H1 (cell line): ENCODE measurements at regions not wholly inside any gene's neighbourhood (a gene's known extent, or its start where the extent isn't known, plus 50 kb on each side); places are given as distances from the start of the nearest gene placed in this dataset.
A peak's percentile ranks its signal among the peaks of the same experiment; 100 is the strongest.

Experiments used
- CTCF ChIA-PET: fragments of 300-600 bp; sonication (Branson Sonifier 250); formaldehyde crosslinking; loops from one replicate; lab custom pipeline; 2021; ENCODE audit not compliant: partially characterized antibody; lab: Charles Lee
- POLR2A ChIA-PET: fragments of 300-600 bp; sonication (Branson Sonifier 250); formaldehyde crosslinking; loops from one replicate; lab custom pipeline; 2021; ENCODE audit warnings: inconsistent platforms; ENCODE audit not compliant: partially characterized antibody; lab: Charles Lee
- DNase-seq, 2 experiments: peaks; one replicate each; pipeline versions ENCODE4 v3.0.0 to v3.0.0-alpha.2; 2010 to 2022; ENCODE audit warnings: low spot score in 2 of 2, low read depth in 1 of 2, mixed read lengths in 1 of 2
- FAIRE-seq: peaks from 2 replicates; lab custom pipeline; 2011; peaks lifted over from hg19 to GRCh38; lab: Jason Lieb, UNC
- H2AFZ ChIP-seq: 2 replicates; pipeline ENCODE4 v1.8.1; 2012; ENCODE audit warnings: low read length, inconsistent platforms
- H2AK5ac ChIP-seq: 2 replicates; pipeline ENCODE4 v1.6.1; 2013; ENCODE audit warnings: low read depth, low read length
- H2BK120ac ChIP-seq: replicated peaks from 2 replicates; pipeline ENCODE3; 2013; ENCODE audit warnings: low read depth, low read length, inconsistent platforms
- H2BK12ac ChIP-seq: 2 replicates; pipeline ENCODE4 v1.6.1; 2013; ENCODE audit warnings: low read depth, low read length
- H2BK15ac ChIP-seq: 2 replicates; pipeline ENCODE4 v1.6.1; 2013; ENCODE audit warnings: low read length
- H2BK20ac ChIP-seq: 2 replicates; pipeline ENCODE4 v1.6.1; 2013; ENCODE audit warnings: low read length
- H2BK5ac ChIP-seq: 2 replicates; pipeline ENCODE4 v1.6.1; 2013; ENCODE audit warnings: low read depth, low read length
- H3K14ac ChIP-seq: 2 replicates; pipeline ENCODE4 v1.6.1; 2013; ENCODE audit warnings: inconsistent platforms; ENCODE audit not compliant: insufficient read length
- H3K18ac ChIP-seq: 2 replicates; pipeline ENCODE4 v1.6.1; 2013; ENCODE audit warnings: low read length; ENCODE audit errors: extremely low read depth
- H3K23ac ChIP-seq: 2 replicates; pipeline ENCODE4 v1.6.1; 2013; ENCODE audit warnings: inconsistent platforms; ENCODE audit not compliant: insufficient read length
- H3K23me2 ChIP-seq: 2 replicates; pipeline ENCODE4 v1.6.1; 2013; ENCODE audit warnings: low read depth, low read length
- H3K27ac ChIP-seq: 2 replicates; pipeline ENCODE4 v1.6.1; 2011; ENCODE audit warnings: low read depth, low read length, inconsistent platforms
- H3K27me3 ChIP-seq, 4 experiments: replicated peaks in 1 of 4; 1 replicate in 1 of 4; 2 replicates in 3 of 4; pipeline versions ENCODE4 v1.6.1 to v1.8.1; 2011 to 2013; ENCODE audit warnings: low read length in 3 of 4, mild to moderate bottlenecking in 3 of 4, inconsistent platforms in 2 of 4, mixed read lengths in 2 of 4, moderate library complexity in 1 of 4; ENCODE audit not compliant: control insufficient read depth in 3 of 4, insufficient read depth in 3 of 4; ENCODE audit errors: extremely low read depth in 1 of 4
- H3K36me3 ChIP-seq, 4 experiments: 2 replicates each; pipeline versions ENCODE4 v1.6.1 to v1.8.1; 2011 to 2013; ENCODE audit warnings: mild to moderate bottlenecking in 4 of 4, low read length in 3 of 4, moderate library complexity in 2 of 4, control low read depth in 1 of 4, inconsistent platforms in 1 of 4; ENCODE audit not compliant: insufficient read depth in 4 of 4, control insufficient read depth in 2 of 4
- H3K4ac ChIP-seq: replicated peaks from 2 replicates; pipeline ENCODE3; 2013; ENCODE audit warnings: low read length, low read depth, mixed read lengths, inconsistent platforms; ENCODE audit not compliant: insufficient read length
- H3K4me1 ChIP-seq, 4 experiments: replicated peaks in 1 of 4; 1 replicate in 1 of 4; 2 replicates in 3 of 4; pipeline versions ENCODE4 v1.6.1 to v1.8.1; 2011 to 2013; ENCODE audit warnings: low read length in 3 of 4, inconsistent platforms in 2 of 4, mixed read lengths in 1 of 4; ENCODE audit not compliant: insufficient read depth in 4 of 4, control insufficient read depth in 3 of 4
- H3K4me2 ChIP-seq, 2 experiments: 2 replicates each; pipeline versions ENCODE4 v1.6.1 to v1.8.1; 2011 to 2013; ENCODE audit warnings: low read depth in 2 of 2, low read length in 2 of 2, control low read depth in 1 of 2, inconsistent platforms in 1 of 2, mild to moderate bottlenecking in 1 of 2; ENCODE audit not compliant: insufficient read depth in 1 of 2
- H3K4me3 ChIP-seq, 4 experiments: fragments of 200-600, 300-600 bp in 1 of 4; sonication (generic), shearing (Covaris generic), sonication (Bioruptor Twin) in 1 of 4; 2 replicates each; pipeline versions ENCODE4 v1.5.1 to v1.8.1; 2011 to 2016; ENCODE audit warnings: low read length in 4 of 4, low read depth in 3 of 4, control low read depth in 2 of 4, inconsistent platforms in 2 of 4, mild to moderate bottlenecking in 2 of 4, mixed read lengths in 1 of 4, moderate library complexity in 1 of 4; ENCODE audit not compliant: insufficient read depth in 2 of 4; ENCODE audit errors: extremely low read depth in 1 of 4
- H3K56ac ChIP-seq: replicated peaks from 2 replicates; pipeline ENCODE3; 2013; ENCODE audit warnings: low read depth, mild to moderate bottlenecking, mixed read lengths, low read length, inconsistent platforms; ENCODE audit not compliant: insufficient read length
- H3K79me1 ChIP-seq: 2 replicates; pipeline ENCODE4 v1.6.1; 2013; ENCODE audit warnings: low read depth, low read length, control low read depth
- H3K79me2 ChIP-seq, 2 experiments: 2 replicates each; pipeline versions ENCODE4 v1.6.1 to v1.8.1; 2012 to 2013; ENCODE audit warnings: low read length in 2 of 2, mild to moderate bottlenecking in 2 of 2, inconsistent platforms in 1 of 2; ENCODE audit not compliant: insufficient read depth in 2 of 2, control insufficient read depth in 1 of 2
- H3K9ac ChIP-seq, 4 experiments: replicated peaks in 1 of 4; 1 replicate in 1 of 4; 2 replicates in 3 of 4; pipeline versions ENCODE4 v1.6.1 to v1.8.1; 2011 to 2013; ENCODE audit warnings: low read depth in 3 of 4, low read length in 3 of 4, control low read depth in 2 of 4, mild to moderate bottlenecking in 2 of 4, moderate library complexity in 2 of 4, inconsistent platforms in 1 of 4; ENCODE audit errors: extremely low read depth in 1 of 4
- H3K9me3 ChIP-seq, 2 experiments: 2 replicates each; pipeline versions ENCODE4 v1.6.1 to v1.8.1; 2012 to 2013; ENCODE audit warnings: mild to moderate bottlenecking in 2 of 2, moderate library complexity in 2 of 2, control low read depth in 1 of 2, inconsistent platforms in 1 of 2, low read depth in 1 of 2, low read length in 1 of 2, mixed read lengths in 1 of 2; ENCODE audit not compliant: insufficient read depth in 2 of 2
- H4K20me1 ChIP-seq, 2 experiments: replicated peaks in 1 of 2; 2 replicates each; pipeline versions ENCODE3 to v1.8.1; 2011 to 2013; ENCODE audit warnings: inconsistent platforms in 2 of 2, low read length in 2 of 2, mild to moderate bottlenecking in 1 of 2; ENCODE audit not compliant: insufficient read depth in 2 of 2, control insufficient read depth in 1 of 2
- H4K5ac ChIP-seq: 2 replicates; pipeline ENCODE4 v1.6.1; 2013; ENCODE audit warnings: low read length, low read depth, mixed read lengths, inconsistent platforms; ENCODE audit not compliant: insufficient read length
- H4K8ac ChIP-seq: 2 replicates; pipeline ENCODE4 v1.8.0; 2013; ENCODE audit warnings: mild to moderate bottlenecking, moderate library complexity, low read length, inconsistent platforms; ENCODE audit not compliant: insufficient read depth; ENCODE audit errors: extremely low read depth
- H4K91ac ChIP-seq: replicated peaks from 2 replicates; pipeline ENCODE3; 2013; ENCODE audit warnings: low read length, mixed read lengths, inconsistent platforms; ENCODE audit not compliant: insufficient read length
- CEBPB ChIP-seq: IDR thresholded peaks from 2 replicates; pipeline ENCODE4 v1.6.1; 2012; ENCODE audit warnings: low read depth, low read length
- RFX5 ChIP-seq: IDR thresholded peaks from 2 replicates; pipeline ENCODE4 v1.6.1; 2011; ENCODE audit warnings: low read depth, low read length, improper control_type of control experiment, borderline replicate concordance
- RXRA ChIP-seq: IDR thresholded peaks from 2 replicates; pipeline ENCODE4 v1.6.1; 2011; ENCODE audit warnings: low read depth, mild to moderate bottlenecking, low read length, moderate library complexity; ENCODE audit not compliant: insufficient read depth
- WGBS, 2 experiments: shearing (Covaris generic) in 1 of 2; methylation state at CpG; one replicate each; pipeline versions ENCODE4 v1.1.6 to v1.1.7; 2013 to 2015; ENCODE audit warnings: low lambda C conversion rate in 2 of 2, mixed read lengths in 2 of 2, inconsistent platforms in 1 of 2, low coverage in 1 of 2, missing lambda C conversion rate in 1 of 2; ENCODE audit not compliant: insufficient replicate concordance in 2 of 2, insufficient coverage in 1 of 2, insufficient read length in 1 of 2; ENCODE audit errors: extremely low coverage in 1 of 2, missing lambda C conversion rate in 1 of 2; 5-methylcytosine and 5-hydroxymethylcytosine counted together

DNA sequence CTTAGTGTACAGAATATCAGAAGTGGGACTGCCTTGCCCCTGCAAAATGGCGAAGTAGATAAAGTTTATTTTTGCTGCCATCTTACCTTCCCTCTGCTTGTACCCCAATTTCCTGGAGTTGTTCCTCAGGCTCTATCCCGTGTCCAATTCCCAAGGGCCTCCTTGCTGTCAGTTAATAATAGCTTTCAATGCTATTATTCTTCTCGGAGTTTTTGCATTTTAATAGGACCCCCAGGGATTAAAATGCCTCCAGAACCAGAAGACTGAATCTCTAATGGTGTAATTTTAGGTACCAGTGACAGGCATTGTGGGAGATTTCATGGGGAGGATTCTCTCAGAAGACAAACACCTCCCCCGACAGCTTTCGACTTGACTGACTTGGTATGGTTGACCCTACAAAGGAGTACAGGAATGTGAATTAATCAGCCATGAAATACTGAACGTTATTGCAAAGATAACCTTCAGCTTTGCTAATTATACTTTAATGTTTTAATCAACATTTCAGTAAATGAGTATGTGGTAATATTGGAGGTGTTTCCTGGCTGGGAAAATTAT lies 75.2 kb downstream of the ZNF22 start:
- Histone ChIP-seq H2BK120ac (no peak overlapping the region), H2BK20ac (no peak overlapping the region), H3K27me3 (no peaks in the 10 kb centered on the region), H3K79me2 (no peaks in the 10 kb centered on the region), H4K20me1 (no peaks in the 10 kb centered on the region), H4K91ac (no peak overlapping the region), H3K79me1 (no peaks in the 10 kb centered on the region), H3K9ac (no peak overlapping the region), H3K23ac (no peak overlapping the region), H2BK12ac (no peak overlapping the region), H3K27ac (no peak overlapping the region), H3K9me3 (peaks cover 0 to 3% of the 10 kb centered on the region in 2 experiments; a peak in 1 of 4 replicates), H2BK15ac (no peak overlapping the region), H3K14ac (no peak overlapping the region), H3K56ac (no peak overlapping the region), H2AFZ (0 out of 2 replicates have a peak overlapping the region, but pooled peaks have one; percentile 13), H3K36me3 (no peaks in the 10 kb centered on the region), H3K4me1 (peaks cover 0 to 11% (median 1%) of the 10 kb centered on the region in 4 experiments; a peak in 3 of 7 replicates), H2BK5ac (no peak overlapping the region), H4K5ac (no peak overlapping the region), H3K4me2 (no peak overlapping the region; a peak in 1 of 4 replicates), H3K18ac (no peak overlapping the region), H3K23me2 (no peaks in the 10 kb centered on the region; the same call in 1 of the 2 replicates), H2AK5ac (no peak overlapping the region; the same call in 1 of the 2 replicates), H3K4me3 (no peak overlapping the region), H3K4ac (no peak overlapping the region), H4K8ac (no peak overlapping the region)
- CTCF ChIA-PET, result interaction anchor here (0.6 kb wide), 1 partner anchor 27 kb away, joined by 3 read pairs; no protein-coding TSS in a partner anchor
- POLR2A ChIA-PET, result no interaction called here
- DNase-seq (no peak), FAIRE-seq (peak; percentile 42)
- 76% methylated on average over 6 of the region's 6 CpGs; no CpG with 5 or more reads in 1 of the 2 experiments for WGBS, 2 experiments
- TF ChIP-seq CEBPB, result no peak
- TF ChIP-seq RXRA, result no peak
- TF ChIP-seq RFX5, result no peak
